DOHH2 (cell line): ENCODE measurements at regions not wholly inside any gene's neighbourhood (a gene's known extent, or its start where the extent isn't known, plus 50 kb on each side); places are given as distances from the start of the nearest gene placed in this dataset.

Source experiments
- H3F3A ChIP-seq: fragments of 200-600 bp; sonication (generic), shearing (Covaris generic); 2 replicates; pipeline ENCODE4 v1.6.0; 2016; ENCODE audit warnings: antibody characterized with exemption, mild to moderate bottlenecking; ENCODE audit not compliant: control insufficient read depth, insufficient read depth
- H3K27ac ChIP-seq: fragments of 200-600 bp; sonication (generic); 2 replicates; pipeline ENCODE4 v1.5.1; 2014; ENCODE audit warnings: low read depth, mild to moderate bottlenecking, low read length, moderate library complexity
- H3K27me3 ChIP-seq: fragments of 200-600 bp; sonication (generic); 2 replicates; pipeline ENCODE4 v1.6.1; 2014; ENCODE audit warnings: mild to moderate bottlenecking, low read length, mixed read lengths; ENCODE audit not compliant: control insufficient read depth
- H3K36me3 ChIP-seq: fragments of 200-600 bp; sonication (generic); 2 replicates; pipeline ENCODE4 v1.6.1; 2014; ENCODE audit warnings: mild to moderate bottlenecking, low read length, moderate library complexity, mixed read lengths; ENCODE audit not compliant: control insufficient read depth
- H3K4me1 ChIP-seq: fragments of 200-600 bp; sonication (generic); 2 replicates; pipeline ENCODE4 v1.6.1; 2014; ENCODE audit warnings: mild to moderate bottlenecking, low read length, mixed read lengths; ENCODE audit not compliant: control insufficient read depth
- H3K4me2 ChIP-seq: fragments of 200-600 bp; sonication (generic); 2 replicates; pipeline ENCODE4 v1.6.0; 2014; ENCODE audit warnings: mild to moderate bottlenecking, low read length, moderate library complexity
- H3K4me3 ChIP-seq: fragments of 200-600 bp; sonication (generic); 2 replicates; pipeline ENCODE4 v1.5.1; 2014; ENCODE audit warnings: mild to moderate bottlenecking, low read length, mixed read lengths
- H3K79me2 ChIP-seq: fragments of 200-600 bp; sonication (generic); 2 replicates; pipeline ENCODE4 v1.6.1; 2014; ENCODE audit warnings: mild to moderate bottlenecking, low read length, mixed read lengths; ENCODE audit not compliant: control insufficient read depth
- H3K9me2 ChIP-seq: fragments of 200-600 bp; sonication (generic); replicated peaks from 2 replicates; pipeline ENCODE4 v1.6.1; 2014; ENCODE audit warnings: mild to moderate bottlenecking, low read length, mixed read lengths; ENCODE audit not compliant: control insufficient read depth
- H3K9me3 ChIP-seq: fragments of 200-600 bp; sonication (generic); 2 replicates; pipeline ENCODE4 v1.6.1; 2014; ENCODE audit warnings: antibody characterized with exemption, low read length, mixed read lengths; ENCODE audit not compliant: control insufficient read depth, insufficient read depth
- H4K20me1 ChIP-seq: fragments of 200-600 bp; sonication (generic); 2 replicates; pipeline ENCODE4 v1.6.0; 2014; ENCODE audit warnings: low read depth, mild to moderate bottlenecking, antibody characterized with exemption, low read length, moderate library complexity; ENCODE audit not compliant: control insufficient read depth, insufficient read depth
- EZH2phosphoT487 ChIP-seq: fragments of 200-600 bp; sonication (generic); IDR thresholded peaks from 2 replicates; pipeline ENCODE4 v1.6.1; 2017; ENCODE audit warnings: borderline replicate concordance, mild to moderate bottlenecking, antibody characterized with exemption, low read length, moderate library complexity, mixed read lengths
- TF ChIP-seq, protein P1 (sequence below): fragments of 200-600 bp; sonication (generic); IDR thresholded peaks from one replicate; pipeline ENCODE4 v1.5.1; 2014; ENCODE audit warnings: antibody characterized with exemption, mild to moderate bottlenecking, low read depth, low read length; ENCODE audit not compliant: poor library complexity, severe bottlenecking

DNA sequence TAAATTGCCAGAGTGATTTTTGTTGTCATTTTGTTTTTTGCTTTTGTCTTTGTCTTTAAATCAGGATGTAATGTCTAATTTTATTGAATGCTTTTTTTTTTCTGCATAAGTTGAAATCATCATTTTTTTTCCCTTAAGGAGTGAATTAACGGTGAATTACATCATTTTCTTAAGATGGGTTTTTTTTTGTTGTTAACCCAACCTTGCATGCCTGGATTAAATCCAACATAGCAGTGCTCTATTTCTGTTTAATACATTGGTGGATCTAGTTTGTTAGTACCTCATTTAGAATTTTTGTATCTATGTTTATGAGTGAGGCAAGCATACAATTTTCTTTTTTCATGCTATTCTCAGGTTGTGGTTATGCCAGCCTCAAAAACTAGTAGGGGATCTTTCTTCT, 186.4 kb upstream of the TMC3 start:
- no peaks in the 10 kb centered on the region for H3K36me3 ChIP-seq
- TF ChIP-seq EZH2phosphoT487: no peak
- TF ChIP-seq, protein P1, sequence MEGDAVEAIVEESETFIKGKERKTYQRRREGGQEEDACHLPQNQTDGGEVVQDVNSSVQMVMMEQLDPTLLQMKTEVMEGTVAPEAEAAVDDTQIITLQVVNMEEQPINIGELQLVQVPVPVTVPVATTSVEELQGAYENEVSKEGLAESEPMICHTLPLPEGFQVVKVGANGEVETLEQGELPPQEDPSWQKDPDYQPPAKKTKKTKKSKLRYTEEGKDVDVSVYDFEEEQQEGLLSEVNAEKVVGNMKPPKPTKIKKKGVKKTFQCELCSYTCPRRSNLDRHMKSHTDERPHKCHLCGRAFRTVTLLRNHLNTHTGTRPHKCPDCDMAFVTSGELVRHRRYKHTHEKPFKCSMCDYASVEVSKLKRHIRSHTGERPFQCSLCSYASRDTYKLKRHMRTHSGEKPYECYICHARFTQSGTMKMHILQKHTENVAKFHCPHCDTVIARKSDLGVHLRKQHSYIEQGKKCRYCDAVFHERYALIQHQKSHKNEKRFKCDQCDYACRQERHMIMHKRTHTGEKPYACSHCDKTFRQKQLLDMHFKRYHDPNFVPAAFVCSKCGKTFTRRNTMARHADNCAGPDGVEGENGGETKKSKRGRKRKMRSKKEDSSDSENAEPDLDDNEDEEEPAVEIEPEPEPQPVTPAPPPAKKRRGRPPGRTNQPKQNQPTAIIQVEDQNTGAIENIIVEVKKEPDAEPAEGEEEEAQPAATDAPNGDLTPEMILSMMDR: no peak
- no peaks in the 10 kb centered on the region for H3K9me2 ChIP-seq
- H3K4me3 ChIP-seq: no peak overlapping the region
- H4K20me1 ChIP-seq: no peaks in the 10 kb centered on the region
- H3K4me1 ChIP-seq: no peaks in the 10 kb centered on the region
- no peak overlapping the region for H3K4me2 ChIP-seq
- no peaks in the 10 kb centered on the region for H3F3A ChIP-seq
- no peaks in the 10 kb centered on the region for H3K79me2 ChIP-seq
- H3K9me3 ChIP-seq: no peaks in the 10 kb centered on the region
- no peaks in the 10 kb centered on the region for H3K27me3 ChIP-seq
- H3K27ac ChIP-seq: no peak overlapping the region

DNA sequence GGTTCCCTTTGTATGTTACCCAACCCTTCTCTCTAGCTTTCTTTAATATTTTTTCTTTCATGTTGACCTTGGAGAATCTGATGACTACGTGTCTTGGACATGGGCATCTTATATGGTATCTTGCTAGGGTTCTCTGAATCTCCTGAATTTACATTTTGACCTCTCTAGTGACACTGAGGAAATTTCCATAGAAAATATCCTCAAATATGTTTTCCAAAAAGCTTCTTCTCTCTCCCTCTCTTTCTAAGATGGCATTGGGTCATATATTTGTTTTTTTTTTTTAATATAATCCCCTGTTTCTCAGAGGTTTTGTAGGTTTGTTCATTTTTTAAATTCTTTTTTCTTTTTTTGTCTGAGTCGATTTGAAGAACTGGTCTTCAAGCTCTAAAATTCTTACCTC, 184.0 kb upstream of the TMC3 start:
- H3K79me2 ChIP-seq: no peaks in the 10 kb centered on the region
- H3K4me3 ChIP-seq: no peak overlapping the region
- no peaks in the 10 kb centered on the region for H4K20me1 ChIP-seq
- TF ChIP-seq, protein P1: no peak
- no peak for TF ChIP-seq EZH2phosphoT487
- no peaks in the 10 kb centered on the region for H3K27me3 ChIP-seq
- no peak overlapping the region for H3K27ac ChIP-seq
- no peaks in the 10 kb centered on the region for H3K9me2 ChIP-seq
- H3K4me1 ChIP-seq: no peaks in the 10 kb centered on the region
- H3K9me3 ChIP-seq: no peaks in the 10 kb centered on the region
- H3K4me2 ChIP-seq: no peak overlapping the region
- no peaks in the 10 kb centered on the region for H3K36me3 ChIP-seq
- no peaks in the 10 kb centered on the region for H3F3A ChIP-seq

DNA sequence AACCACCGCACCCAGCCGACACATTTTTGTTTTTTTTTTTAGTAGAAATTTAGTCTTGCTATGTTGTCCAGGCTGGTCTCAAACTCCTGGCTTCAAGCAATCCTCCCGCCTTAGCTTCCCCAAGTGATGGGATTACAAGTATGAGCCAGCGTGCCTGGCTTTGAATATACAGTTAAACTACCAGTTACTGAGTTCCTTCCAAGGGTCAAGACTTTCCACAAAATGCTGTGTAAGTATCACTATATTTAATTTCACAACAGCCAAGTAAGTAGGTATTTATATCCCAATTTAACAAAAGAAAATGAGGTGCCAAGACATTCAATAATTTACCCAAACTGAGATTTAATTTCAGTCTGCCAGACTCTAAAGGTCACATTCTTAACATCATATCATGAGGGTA, 181.3 kb upstream of the TMC3 start:
- H3K4me1 ChIP-seq: no peaks in the 10 kb centered on the region
- no peak overlapping the region for H3K27ac ChIP-seq
- no peak overlapping the region for H3K4me3 ChIP-seq
- H3F3A ChIP-seq: no peaks in the 10 kb centered on the region
- no peaks in the 10 kb centered on the region for H3K27me3 ChIP-seq
- H3K36me3 ChIP-seq: no peaks in the 10 kb centered on the region
- H3K79me2 ChIP-seq: no peaks in the 10 kb centered on the region
- no peak for TF ChIP-seq EZH2phosphoT487
- TF ChIP-seq, protein P1: no peak
- H3K9me3 ChIP-seq: no peaks in the 10 kb centered on the region
- H3K9me2 ChIP-seq: no peaks in the 10 kb centered on the region
- H3K4me2 ChIP-seq: no peak overlapping the region
- H4K20me1 ChIP-seq: no peaks in the 10 kb centered on the region
